GM18502 (cell line): ENCODE measurements at regions not wholly inside any gene's neighbourhood (a gene's known extent, or its start where the extent isn't known, plus 50 kb on each side); places are given as distances from the start of the nearest gene placed in this dataset.
"Not testable (repeated sequence)": the region's sequence is repeated elsewhere in the genome, so short reads cannot be mapped to it uniquely, and the experiment has no call there.

Source experiments
- ATAC-seq: cut with Tn5 transposase; IDR thresholded peaks from one replicate; pipeline ENCODE4 v1.9.1; 2021; ENCODE audit warnings: mild to moderate bottlenecking; ENCODE audit not compliant: unreplicated experiment, poor library complexity

DNA sequence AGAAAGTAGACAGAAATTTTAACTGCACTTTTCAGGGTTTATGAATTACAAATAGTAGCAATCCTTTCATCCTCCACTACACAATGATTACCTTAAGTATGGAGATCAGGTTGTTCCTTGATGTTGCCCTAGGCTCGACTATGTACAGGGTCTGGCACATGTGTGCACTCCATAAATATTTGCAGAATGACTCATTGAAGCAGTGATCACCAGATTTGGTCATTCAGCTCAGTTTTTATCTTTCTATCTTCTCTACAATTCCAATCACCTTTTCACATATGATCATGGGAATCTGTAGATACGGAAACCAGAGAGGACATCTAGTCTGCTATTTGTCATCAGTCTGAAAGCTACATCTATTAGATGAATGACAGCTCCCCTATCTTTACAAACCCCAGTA is 171.7 kb upstream of the HCCS start:
- no peak for ATAC-seq

DNA sequence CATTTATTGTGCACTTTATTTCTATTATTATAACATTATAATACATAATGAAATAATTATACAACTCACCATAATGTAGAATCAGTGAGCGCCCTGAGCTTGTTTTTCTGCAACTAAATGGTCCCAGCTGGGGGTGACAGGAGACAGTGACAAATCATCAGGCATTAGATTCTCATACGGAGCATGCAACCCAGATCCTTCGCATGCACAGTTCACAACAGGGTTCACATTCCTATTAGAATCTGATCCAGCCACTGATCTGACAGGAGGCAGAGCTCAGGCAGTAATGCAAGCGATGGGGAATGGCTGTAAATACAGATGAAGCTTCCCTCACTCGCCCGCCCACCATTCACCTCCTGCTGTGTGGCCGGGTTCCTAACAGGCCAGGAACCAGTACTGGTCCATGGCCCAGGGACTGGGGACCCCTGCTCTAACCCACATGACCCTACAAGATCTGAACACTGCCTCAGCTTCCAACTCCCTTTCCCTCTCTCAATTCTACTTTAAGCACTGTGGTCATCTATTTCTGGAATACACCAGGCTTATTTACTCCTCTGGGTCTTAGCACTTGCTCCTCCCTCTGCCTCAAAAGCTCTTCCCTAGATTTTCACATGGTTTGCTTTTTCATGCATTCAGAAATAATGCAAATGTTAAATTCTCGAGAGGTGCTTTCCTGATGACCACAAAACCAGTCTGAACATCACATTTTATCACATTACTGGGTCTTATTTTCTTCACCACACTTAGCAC is 166.8 kb upstream of the HCCS start:
- no peak for ATAC-seq

DNA sequence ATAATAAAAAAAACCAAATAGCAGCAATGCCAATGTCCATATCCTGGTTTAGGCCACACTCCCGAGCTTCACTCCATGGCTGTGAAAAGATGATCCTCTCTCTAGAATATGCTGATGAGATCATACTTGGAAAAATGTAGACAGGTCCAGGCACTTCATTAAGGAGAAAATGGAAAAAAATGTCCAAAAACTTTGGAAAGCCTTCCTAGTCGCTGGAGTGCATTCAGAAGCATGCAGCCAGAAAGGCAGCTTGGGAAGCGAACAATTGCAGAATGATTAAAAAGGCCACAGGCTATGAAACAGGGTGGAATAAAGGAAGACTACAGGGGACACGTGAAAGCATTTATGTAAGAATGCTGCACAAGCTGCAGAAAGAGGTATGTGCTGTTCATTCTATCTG is 165.6 kb upstream of the HCCS start:
- ATAC-seq = no peak

DNA sequence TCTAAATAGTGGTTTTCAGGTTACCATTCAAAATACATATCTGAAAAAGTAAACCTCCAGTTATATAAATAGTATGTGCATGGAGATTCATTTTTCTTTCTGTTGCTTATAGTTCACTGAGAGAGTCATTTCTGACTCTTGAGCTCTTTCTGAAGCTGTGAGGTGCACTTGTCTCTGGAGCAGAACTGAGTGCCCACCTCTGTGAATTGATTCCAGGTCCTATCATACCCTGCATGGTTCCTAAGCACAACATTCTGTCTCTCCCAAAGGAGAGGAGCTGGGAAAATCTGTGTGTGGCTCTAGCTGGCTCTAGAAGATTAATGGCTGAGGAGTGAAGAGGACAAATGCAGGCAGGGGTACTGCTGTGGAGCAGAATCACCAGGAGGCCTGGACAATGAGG is 161.6 kb upstream of the HCCS start:
- ATAC-seq = no peak

DNA sequence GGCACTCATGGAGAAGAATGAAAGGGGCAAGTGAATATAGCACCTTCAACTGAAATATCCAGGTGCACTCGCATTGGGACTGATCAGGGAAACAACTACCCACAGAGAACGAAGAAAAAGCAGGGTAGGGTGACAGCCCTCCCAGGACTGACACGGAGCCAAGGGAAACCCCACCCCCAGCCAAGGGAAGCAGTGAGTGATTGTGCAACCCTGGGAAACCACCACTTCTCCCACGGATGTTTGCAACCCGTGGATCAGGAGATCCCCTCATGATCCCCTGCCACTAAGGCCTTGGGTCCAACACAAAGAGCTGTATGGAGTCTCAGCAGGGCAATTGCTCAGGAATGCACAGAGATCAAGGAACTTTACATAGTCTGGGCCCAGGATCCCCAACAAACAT is 158.5 kb upstream of the HCCS start:
- ATAC-seq = no peak

DNA sequence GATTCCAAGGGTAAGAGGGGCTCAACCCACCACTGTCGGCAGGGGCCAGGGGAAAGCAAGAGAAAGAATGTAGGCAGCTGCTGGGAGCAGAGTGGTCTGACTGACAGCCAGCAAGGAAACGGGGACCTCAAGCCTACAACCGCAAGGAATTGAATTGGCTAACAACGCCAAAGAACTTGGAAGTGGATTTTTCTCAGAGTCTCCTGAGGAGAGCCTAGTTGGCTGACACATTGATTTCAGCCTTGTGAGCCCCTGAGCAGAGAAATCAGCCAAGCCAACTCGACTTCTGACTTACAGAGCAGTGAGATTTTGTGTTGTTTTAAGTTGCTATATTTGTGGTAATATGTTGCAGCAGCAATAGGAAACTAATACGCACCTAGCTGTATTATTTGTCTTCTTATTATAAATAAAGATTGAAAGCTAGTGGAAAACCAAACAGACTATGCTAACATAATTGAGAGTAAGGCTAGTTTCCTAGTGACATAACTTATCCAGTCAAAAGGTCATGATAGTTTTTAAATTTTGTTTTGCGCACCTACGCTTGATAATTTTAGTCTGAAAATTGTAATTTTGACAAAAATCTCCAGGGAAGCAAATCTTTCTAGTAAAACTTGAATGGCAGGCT is 145.8 kb upstream of the HCCS start:
- ATAC-seq = no peak

DNA sequence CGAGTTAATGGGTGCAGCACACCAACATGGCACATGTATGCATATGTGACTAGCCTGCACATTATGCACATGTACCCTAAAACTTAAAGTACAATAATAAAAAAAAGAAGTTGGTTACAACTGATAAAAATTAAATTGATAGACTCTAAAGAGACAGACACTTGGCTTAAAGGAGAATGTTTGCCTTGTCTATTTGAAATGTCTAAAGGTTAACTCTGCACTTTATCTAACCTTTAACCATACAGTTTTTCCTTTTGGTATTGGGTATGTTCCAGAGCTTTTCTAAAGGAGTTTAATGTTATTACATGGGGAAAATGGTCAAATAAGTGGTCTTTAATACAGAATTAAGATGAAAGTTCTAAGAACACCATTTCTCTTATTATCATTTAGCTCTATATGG is 145.1 kb upstream of the HCCS start:
- no peak for ATAC-seq

DNA sequence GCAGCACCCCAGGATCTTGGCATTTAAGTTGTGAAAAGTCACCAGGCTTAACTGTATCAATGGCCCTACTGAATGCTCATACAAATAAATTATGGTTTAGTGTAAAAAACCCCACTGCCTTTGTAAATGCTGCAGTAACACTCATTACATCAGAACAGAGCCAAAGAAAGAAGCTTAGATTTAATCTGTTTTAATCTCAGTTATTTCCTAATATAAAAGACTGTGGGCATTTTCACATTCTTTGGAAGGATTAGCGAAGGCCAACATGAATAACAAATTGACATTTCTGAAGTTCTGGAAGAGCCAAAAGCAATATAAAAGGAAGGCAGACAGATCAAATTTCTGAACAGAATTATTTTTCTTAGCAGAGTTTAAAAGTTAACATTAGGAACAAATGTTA is 140.0 kb upstream of the HCCS start:
- no peak for ATAC-seq

DNA sequence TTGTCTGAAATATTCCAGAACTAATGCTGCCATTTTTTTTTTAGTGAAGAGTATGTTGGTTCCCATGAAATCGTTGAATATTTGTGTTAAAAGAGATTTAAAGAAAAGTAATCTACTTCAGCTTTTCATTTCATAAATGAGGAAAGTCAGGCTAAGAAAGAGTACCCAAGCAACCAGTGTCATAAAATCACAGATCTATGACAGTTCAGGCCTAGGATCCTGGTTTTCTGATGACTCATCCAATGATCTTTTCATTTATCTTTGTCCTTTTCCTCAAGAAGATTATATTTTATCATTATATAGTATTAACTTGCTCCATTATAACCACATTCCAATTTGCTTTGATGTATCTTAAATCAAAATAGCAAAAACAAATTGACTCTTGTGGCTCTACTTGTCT is 139.4 kb upstream of the HCCS start:
- ATAC-seq = no peak

DNA sequence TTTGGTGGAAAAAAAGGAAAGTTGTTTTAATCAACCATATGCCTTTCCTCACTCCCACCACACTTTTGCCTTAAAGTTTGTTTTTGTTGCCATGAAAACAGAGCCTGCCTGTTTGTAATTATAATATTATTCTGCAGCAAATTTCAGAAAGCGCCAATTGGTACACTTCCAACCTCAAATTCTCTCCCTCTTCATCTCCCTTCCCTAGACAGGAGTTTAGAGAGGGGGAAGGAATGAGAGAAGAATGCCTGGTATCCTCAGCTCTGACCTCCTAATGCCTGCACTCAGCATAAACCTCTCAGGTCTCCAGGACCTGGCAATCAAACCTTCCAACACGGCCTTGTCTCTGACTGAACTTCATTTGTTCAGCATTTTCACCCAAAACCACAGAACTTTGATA is 138.4 kb upstream of the HCCS start:
- ATAC-seq = no peak

DNA sequence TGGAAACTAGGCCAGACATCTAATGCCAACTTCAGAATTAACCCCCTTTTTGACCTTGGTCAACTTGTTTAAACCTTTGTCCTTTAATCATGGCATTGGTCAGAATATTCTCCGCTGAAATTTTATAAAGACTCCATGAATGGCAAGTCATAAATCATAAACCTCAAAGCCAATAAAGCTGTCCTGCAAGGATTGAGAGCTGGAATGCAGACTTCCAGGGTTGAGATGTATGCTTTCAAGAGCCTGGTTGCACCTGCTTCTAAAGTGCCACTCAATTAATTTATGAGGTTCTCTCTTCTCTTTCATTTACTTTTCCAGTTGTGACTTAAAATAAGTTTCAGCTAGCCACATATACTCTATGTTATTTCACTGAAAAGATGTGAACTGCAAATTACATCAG is 136.2 kb upstream of the HCCS start:
- no peak for ATAC-seq

DNA sequence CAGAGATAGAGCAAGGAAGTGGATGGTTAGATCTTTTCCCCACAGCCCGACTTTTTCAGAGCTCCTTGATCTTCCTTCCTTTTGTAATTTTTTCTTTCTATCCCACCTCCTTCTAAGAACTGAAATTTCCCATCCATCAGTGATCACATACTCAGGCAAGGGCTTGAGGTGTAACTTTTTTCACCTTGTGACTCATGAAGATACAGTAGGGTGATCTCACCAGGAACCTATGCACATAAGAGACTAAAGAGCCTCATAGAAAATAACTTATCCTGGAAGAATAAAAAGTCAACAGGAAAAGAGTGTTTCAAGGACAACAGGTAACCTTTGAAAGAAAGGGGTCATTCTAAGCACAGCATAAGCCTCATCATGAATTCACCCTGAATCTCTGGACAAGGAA is 131.2 kb upstream of the HCCS start:
- ATAC-seq = no peak

DNA sequence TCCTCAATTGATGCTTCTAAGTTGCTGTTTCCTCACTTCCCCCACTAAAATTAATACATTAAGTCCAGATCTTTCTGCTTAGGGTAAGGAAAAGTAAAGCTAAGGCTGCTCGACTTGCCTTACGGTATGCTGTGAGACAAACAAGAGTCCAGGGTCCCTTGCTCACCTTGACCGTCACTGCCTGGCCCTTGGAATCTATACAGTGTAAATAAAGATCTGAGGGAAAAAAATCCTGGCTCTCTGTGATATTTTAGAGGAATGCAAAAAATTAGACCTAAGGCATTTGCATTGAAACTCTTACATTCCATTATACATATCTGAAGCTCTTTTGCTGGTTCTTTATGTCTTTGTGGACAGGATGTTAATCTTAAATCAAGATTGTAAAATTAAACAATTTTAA is 129.6 kb upstream of the HCCS start:
- no peak for ATAC-seq

DNA sequence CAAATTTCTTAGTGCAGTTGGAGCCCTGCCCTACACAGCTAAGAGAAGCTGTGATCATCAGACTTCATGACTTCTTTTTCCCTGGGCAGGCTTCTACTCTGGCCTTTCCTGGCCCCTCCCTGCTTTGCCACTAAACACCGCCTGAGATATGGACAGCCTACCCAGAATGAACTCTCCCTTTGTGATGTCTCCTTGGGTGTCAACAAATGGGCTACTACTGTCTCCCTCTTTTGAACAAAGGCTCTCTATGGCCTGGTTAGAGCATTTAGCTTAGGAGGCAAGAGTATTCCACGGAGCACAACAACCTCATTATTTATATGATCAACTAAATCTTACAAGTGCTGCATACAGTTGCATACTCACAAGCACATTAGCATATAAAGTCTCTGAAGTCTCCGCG is 127.6 kb upstream of the HCCS start:
- no peak for ATAC-seq

DNA sequence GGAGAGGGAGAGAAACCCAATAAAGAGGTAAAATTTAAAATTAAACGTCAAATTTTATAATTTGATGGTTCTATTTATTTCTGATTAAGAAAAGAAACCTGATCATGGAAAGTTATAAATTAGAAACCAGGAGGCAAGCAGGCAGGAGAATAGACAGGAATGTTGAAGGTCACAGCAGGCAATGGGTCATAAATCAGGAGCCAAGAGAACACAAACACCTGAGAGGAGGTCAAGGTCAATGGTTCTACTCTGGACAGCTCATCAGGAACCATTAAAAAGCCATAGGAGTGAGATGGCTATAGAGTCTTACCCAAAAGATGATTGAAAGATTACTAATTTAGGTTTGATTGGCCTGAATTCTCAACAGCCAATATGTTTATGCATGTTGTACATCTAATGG is 126.9 kb upstream of the HCCS start:
- ATAC-seq = no peak

DNA sequence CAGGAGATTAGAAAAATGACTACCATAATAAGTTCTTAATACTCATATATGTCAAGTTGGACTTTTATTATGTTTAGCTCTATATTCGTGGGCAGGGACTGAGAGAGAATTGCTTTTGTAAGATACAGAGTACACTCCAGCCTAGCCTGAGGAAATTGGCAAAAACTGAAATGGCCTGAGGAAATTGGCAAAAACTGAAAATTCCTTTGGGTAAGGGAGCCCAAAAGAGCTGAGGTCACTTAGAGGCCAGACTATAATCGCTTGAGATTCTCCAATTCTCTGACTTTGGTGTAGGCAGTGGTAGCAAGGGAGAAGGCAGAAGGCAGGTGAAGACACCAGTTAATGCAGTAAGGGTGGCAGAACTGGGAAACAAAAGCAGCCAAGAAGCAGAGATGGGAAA is 124.5 kb upstream of the HCCS start:
- no peak for ATAC-seq

DNA sequence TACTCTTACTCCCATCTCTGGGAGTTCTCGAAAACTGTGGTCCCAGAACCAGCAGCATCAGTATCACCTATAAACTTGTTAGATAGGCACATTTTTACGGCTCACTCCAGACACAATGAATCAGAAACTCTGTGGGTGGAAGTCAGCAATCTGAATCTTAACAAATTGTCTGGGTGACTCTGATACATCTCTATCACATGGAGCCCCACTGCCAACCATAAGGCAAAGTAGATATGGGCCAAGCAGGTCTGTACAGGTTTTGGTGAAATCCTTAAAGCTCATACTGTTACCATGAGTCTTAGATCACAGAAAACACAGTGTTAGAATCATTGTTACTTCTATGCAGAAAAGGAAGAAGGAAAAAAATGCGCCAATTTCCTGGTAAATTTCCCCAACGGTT is 122.5 kb upstream of the HCCS start:
- no peak for ATAC-seq

DNA sequence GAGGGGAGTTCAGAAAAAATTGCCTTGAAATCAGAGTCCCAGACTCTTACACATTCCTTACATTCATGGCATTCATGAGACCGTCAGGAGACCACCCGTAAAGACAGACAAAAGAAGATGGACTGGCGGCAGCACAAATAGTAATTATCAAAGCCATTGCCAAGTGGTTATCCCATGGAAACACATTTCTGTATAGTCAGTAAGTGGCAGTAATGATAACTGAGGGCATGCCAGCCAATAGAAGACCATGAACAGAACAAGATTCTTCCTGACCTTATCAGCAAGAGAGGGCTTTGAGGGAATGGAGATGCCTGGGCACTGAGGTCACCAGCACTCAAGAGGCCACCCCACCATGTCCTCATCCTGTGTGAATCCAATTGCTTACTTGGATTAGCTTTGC is 121.7 kb upstream of the HCCS start:
- ATAC-seq = no peak

DNA sequence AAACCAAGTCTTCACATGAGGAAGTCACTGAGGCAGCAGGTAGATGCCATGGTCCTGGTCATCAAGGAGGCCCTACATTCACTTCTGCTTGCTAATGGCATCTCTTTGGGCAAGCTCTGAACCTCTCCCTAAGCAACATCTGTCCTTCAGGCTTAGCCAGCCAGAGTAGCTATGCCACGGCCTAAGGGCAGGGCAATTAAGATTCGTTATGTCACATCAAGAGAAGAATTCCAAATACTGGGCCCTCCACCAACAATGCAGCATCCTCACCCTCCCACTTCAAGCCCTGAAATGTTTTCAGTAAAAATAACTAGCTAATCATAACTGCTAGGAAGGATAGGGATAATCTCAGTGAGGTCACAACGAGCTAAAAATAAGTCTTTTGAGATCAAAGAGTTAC is 120.7 kb upstream of the HCCS start:
- ATAC-seq = no peak

DNA sequence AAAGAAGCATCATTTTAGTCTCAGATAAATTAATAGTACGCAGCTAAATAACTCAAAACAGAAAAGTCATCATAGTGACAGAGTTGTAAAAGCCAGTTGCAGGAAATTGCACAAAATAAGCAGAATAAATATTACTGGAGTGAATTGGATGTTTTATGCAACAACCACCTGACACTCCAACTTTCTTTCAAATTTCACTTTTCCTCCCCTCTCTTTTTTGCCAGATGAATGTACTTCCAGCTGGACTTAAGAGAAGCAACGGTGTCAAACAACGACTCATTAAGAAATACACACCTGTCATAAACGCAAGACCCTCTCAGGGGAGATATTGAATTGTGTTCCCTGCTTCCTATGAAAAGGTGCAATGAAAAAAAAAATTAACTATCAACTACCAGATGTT is 120.2 kb upstream of the HCCS start:
- no peak for ATAC-seq

DNA sequence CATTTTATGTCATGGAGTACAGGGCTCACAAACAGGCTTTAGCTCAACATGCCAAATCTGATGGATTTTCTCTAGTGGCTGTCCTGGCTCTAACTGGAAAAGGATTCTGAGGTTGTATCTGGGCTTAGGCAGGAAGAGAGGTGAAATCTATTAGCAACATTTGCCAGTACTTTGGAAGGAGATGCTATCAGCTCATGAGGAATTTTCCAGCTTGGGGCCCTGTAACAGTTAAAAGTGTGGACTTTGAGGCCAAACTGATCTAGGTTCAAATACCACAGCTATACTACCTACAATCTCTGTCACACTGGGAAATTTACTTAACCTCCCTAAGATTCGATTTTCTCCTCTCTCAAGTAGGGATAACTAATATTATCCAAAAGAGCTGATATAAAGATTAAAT is 119.0 kb upstream of the HCCS start:
- no peak for ATAC-seq

DNA sequence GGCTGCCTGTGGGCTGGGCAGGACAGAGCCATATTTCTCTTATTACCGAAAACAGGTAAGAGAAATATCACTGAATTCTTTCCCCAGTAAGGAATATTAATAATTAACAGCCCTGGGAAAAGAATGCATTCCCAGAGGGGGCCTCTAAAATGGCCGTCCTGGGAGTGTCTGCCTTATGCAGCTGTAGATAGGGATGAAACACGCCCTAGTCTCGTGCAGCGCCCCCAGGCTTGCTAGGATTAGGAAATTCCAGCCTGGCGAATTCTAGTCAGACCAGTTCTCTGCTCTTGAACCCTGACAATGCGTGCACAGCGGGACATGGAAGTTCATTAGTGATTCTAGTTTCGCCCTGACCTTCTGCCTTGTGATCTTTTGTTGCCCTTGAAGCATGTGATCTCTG is 104.1 kb upstream of the HCCS start:
- ATAC-seq = not testable (repeated sequence)
